ENCODE measurements at regions not wholly inside any gene's neighbourhood (a gene's known extent, or its start where the extent isn't known, plus 50 kb on each side); places are given as distances from the start of the nearest gene placed in this dataset.

- TF ChIP-seq CUX1 (IDR thresholded peaks at IDR 0.05; ENCODE audit: insufficient replicate concordance, low read depth, low read length), result no peak
Measured at GRCh38 chr10:56091872-56092271, 269.2 kb downstream of the ZWINT start (continued).

DNA sequence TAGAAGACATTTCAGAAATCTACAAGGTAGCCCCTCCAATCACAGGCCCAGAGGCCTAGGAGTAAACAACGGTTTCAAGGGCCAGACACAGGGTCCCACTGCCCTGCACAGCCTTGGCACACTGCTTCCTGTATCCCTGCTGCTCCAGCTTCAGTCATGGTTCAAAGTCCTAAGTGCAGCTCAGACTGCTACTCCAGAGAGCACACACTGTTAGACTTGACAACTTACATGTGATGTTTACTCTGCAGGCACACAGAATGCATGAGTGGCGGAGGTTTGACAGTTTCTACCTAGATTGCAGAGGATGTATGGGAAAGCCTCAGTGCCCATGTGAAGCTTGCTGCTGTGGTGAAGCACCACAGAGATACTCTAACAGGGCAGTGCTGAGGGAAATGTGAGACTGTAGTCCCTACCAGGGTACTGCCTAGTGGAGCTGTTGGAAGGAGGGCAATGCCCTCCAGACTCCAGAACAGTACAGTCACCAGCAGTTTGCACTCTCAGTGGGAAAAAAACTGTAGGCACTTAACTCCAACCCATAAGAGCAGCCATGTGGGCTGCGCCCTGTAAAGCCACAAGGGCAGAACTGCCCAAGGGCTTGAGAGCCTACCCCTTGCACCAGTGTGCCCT is 270.0 kb downstream of the ZWINT start:
- no peak overlapping the region for H3K4me3 ChIP-seq
- no TSS peak for BruUV-seq (replicated peaks)
- H3K79me2 ChIP-seq (ENCODE audit: control insufficient read depth, insufficient read depth, low read length), result no peaks in the 10 kb centered on the region
- TF ChIP-seq, protein P1, sequence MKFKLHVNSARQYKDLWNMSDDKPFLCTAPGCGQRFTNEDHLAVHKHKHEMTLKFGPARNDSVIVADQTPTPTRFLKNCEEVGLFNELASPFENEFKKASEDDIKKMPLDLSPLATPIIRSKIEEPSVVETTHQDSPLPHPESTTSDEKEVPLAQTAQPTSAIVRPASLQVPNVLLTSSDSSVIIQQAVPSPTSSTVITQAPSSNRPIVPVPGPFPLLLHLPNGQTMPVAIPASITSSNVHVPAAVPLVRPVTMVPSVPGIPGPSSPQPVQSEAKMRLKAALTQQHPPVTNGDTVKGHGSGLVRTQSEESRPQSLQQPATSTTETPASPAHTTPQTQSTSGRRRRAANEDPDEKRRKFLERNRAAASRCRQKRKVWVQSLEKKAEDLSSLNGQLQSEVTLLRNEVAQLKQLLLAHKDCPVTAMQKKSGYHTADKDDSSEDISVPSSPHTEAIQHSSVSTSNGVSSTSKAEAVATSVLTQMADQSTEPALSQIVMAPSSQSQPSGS (IDR thresholded peaks at IDR 0.05; ENCODE audit: low read length), result no peak
- no peak for TF ChIP-seq WRNIP1 (IDR thresholded peaks at IDR 0.05; ENCODE audit: borderline replicate concordance, low read depth, low read length)
- TF ChIP-seq SPI1 (IDR thresholded peaks at IDR 0.05; ENCODE audit: borderline replicate concordance, insufficient read depth, low read depth, low read length), result no peak
- TF ChIP-seq RELA (IDR thresholded peaks at IDR 0.05; ENCODE audit: borderline replicate concordance, partially characterized antibody), result no peak
- no peak for TF ChIP-seq CBX5 (IDR thresholded peaks at IDR 0.05; ENCODE audit: low read depth)
- TF ChIP-seq, protein P2, sequence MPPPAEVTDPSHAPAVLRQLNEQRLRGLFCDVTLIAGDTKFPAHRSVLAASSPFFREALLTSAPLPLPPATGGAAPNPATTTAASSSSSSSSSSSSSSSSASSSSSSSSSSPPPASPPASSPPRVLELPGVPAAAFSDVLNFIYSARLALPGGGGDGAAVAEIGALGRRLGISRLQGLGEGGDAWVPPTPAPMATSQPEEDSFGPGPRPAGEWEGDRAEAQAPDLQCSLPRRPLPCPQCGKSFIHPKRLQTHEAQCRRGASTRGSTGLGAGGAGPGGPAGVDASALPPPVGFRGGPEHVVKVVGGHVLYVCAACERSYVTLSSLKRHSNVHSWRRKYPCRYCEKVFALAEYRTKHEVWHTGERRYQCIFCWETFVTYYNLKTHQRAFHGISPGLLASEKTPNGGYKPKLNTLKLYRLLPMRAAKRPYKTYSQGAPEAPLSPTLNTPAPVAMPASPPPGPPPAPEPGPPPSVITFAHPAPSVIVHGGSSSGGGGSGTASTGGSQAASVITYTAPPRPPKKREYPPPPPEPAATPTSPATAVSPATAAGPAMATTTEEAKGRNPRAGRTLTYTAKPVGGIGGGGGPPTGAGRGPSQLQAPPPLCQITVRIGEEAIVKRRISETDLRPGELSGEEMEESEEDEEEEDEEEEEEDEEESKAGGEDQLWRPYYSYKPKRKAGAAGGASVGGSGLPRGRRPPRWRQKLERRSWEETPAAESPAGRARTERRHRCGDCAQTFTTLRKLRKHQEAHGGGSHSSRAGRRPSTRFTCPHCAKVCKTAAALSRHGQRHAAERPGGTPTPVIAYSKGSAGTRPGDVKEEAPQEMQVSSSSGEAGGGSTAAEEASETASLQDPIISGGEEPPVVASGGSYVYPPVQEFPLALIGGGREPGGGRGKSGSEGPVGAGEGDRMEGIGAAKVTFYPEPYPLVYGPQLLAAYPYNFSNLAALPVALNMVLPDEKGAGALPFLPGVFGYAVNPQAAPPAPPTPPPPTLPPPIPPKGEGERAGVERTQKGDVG (CRISPR knock-in tag; IDR thresholded peaks at IDR 0.05), result no peak
- TF ChIP-seq FOS (IDR thresholded peaks at IDR 0.05; ENCODE audit: borderline replicate concordance, extremely low read depth, insufficient read length), result no peak
- TF ChIP-seq, protein P3, sequence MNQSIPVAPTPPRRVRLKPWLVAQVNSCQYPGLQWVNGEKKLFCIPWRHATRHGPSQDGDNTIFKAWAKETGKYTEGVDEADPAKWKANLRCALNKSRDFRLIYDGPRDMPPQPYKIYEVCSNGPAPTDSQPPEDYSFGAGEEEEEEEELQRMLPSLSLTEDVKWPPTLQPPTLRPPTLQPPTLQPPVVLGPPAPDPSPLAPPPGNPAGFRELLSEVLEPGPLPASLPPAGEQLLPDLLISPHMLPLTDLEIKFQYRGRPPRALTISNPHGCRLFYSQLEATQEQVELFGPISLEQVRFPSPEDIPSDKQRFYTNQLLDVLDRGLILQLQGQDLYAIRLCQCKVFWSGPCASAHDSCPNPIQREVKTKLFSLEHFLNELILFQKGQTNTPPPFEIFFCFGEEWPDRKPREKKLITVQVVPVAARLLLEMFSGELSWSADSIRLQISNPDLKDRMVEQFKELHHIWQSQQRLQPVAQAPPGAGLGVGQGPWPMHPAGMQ (IDR thresholded peaks at IDR 0.05; ENCODE audit: borderline replicate concordance), result no peak
- no peak for TF ChIP-seq ATF7 (IDR thresholded peaks at IDR 0.05; ENCODE audit: low read depth)
- no peak for TF ChIP-seq NFXL1 (IDR thresholded peaks at IDR 0.05; ENCODE audit: borderline replicate concordance)

More for the DNA sequence above, 270.0 kb downstream of the ZWINT start:
- no peaks in the 10 kb centered on the region for H3K36me3 ChIP-seq (ENCODE audit: control insufficient read depth in 2 of 2, insufficient read depth in 2 of 2, low read length in 1 of 2)
- H4K20me1 ChIP-seq (ENCODE audit: control insufficient read depth, insufficient read depth), result no peaks in the 10 kb centered on the region
- H3K4me1 ChIP-seq (ENCODE audit: control insufficient read depth, insufficient read depth, low read length), result no peaks in the 10 kb centered on the region
- ChIA-PET RAD21 (ENCODE audit: unreplicated experiment) (no interaction called here), CTCF (no interaction called here), SMC1A (ENCODE audit: uncharacterized antibody, unreplicated experiment) (no interaction called here), POLR2A (no interaction called here)
- ATAC-seq (no peak), FAIRE-seq (no peak), DNase-seq (ENCODE audit: low read depth, low spot score) (no peak)
- H3K9me3 ChIP-seq (replicated peaks; ENCODE audit: control insufficient read depth, insufficient read depth, low read length), result no peaks in the 10 kb centered on the region
- H2AFZ ChIP-seq (ENCODE audit: control insufficient read depth, low read depth, low read length), result no peak overlapping the region
- intact Hi-C loops (cut with micrococcal nuclease; ENCODE audit: unreplicated experiment) (no loop called here), in situ Hi-C loops (cut with MboI) (no loop called here)
- H3K27me3 ChIP-seq (replicated peaks in 1 of 2; ENCODE audit: control insufficient read depth in 2 of 2, insufficient read depth in 2 of 2, low read length in 1 of 2), result no peaks in the 10 kb centered on the region
- no peak overlapping the region for H3K27ac ChIP-seq (ENCODE audit: control insufficient read depth, insufficient read depth)
- 23% methylated on average over 3 of the region's 3 CpGs for WGBS (ENCODE audit: insufficient coverage, insufficient replicate concordance, low lambda C conversion rate, missing lambda C conversion rate)
- H3K4me2 ChIP-seq (ENCODE audit: control insufficient read depth, insufficient read depth), result no peak overlapping the region
- H3K9ac ChIP-seq (ENCODE audit: control insufficient read depth, insufficient read depth, low read length), result no peak overlapping the region
